CD4-positive, CD25-positive, alpha-beta regulatory T cell (primary cell): ENCODE measurements at regions not wholly inside any gene's neighbourhood (a gene's known extent, or its start where the extent isn't known, plus 50 kb on each side); places are given as distances from the start of the nearest gene placed in this dataset.

ENCODE experiments used
- ATAC-seq, 2 donors: fragments of 150-1000 bp; cut with Tn5 transposase; one replicate each; pipeline ENCODE4 v1.10.0; 2021; ENCODE audit warnings: low read depth in 2 of 2, moderate number of reproducible peaks in 2 of 2, moderate library complexity in 1 of 2
- DNase-seq, 3 donors: peaks; one replicate each; pipeline versions ENCODE4 v3.0.0 to v3.0.0-alpha.2; 2012 to 2022; ENCODE audit warnings: mixed read lengths in 1 of 3
- H3K27ac ChIP-seq: one replicate; pipeline ENCODE4 v1.7.0; 2013; ENCODE audit warnings: mild to moderate bottlenecking, low read length; ENCODE audit not compliant: insufficient read depth, poor library complexity, severe bottlenecking
- H3K27me3 ChIP-seq: one replicate; pipeline ENCODE4 v1.7.0; 2013; ENCODE audit warnings: low read length; ENCODE audit not compliant: control insufficient read depth, insufficient read depth
- H3K36me3 ChIP-seq: one replicate; pipeline ENCODE4 v1.7.0; 2013; ENCODE audit warnings: mild to moderate bottlenecking, low read length, moderate library complexity; ENCODE audit not compliant: control insufficient read depth, insufficient read depth
- H3K4me1 ChIP-seq: 2 replicates; pipeline ENCODE4 v1.7.0; 2013; ENCODE audit warnings: mild to moderate bottlenecking, low read length; ENCODE audit not compliant: insufficient read depth, control insufficient read depth, poor library complexity, severe bottlenecking
- H3K4me3 ChIP-seq: one replicate; pipeline ENCODE4 v1.7.0; 2013; ENCODE audit warnings: low read depth, mild to moderate bottlenecking, low read length, moderate library complexity
- H3K9me3 ChIP-seq, 2 experiments: 1 replicate in 1 of 2; 2 replicates in 1 of 2; pipeline ENCODE4 v1.7.0; 2013; ENCODE audit warnings: low read length in 2 of 2, mild to moderate bottlenecking in 1 of 2, moderate library complexity in 1 of 2; ENCODE audit not compliant: control insufficient read depth in 2 of 2
- H3K27ac Mint-ChIP-seq, 3 donors: one replicate each; pipeline ENCODE4 v1.8.0; 2020 to 2022; ENCODE audit warnings: mild to moderate bottlenecking in 3 of 3, mixed read lengths in 3 of 3, moderate library complexity in 2 of 3
- H3K27me3 Mint-ChIP-seq: one replicate; pipeline ENCODE4 v1.8.0; 2022; ENCODE audit warnings: mild to moderate bottlenecking, mixed read lengths
- H3K36me3 Mint-ChIP-seq: one replicate; pipeline ENCODE4 v1.8.0; 2020; ENCODE audit warnings: mixed read lengths
- H3K4me1 Mint-ChIP-seq, 4 donors: one replicate each; pipeline ENCODE4 v1.8.0; 2020 to 2022; ENCODE audit warnings: mixed read lengths in 4 of 4, mild to moderate bottlenecking in 1 of 4
- H3K4me3 Mint-ChIP-seq, 4 donors: one replicate each; pipeline ENCODE4 v1.8.0; 2020 to 2022; ENCODE audit warnings: mild to moderate bottlenecking in 4 of 4, mixed read lengths in 4 of 4, moderate library complexity in 3 of 4
- H3K9me3 Mint-ChIP-seq, 7 donors: one replicate each; pipeline ENCODE4 v1.8.0; 2020 to 2022; ENCODE audit warnings: mixed read lengths in 7 of 7, mild to moderate bottlenecking in 3 of 7, moderate library complexity in 2 of 7

- Mint-ChIP-seq H3K9me3 (peaks cover 0 to 5% (median 0%) of the 10 kb centered on the region in 7 donors), H3K36me3 (no peaks in the 10 kb centered on the region), H3K4me3 (no peak overlapping the region), H3K27me3 (peaks cover 4% of the 10 kb centered on the region), H3K4me1 (peaks cover 0 to 2% (median 0%) of the 10 kb centered on the region in 4 donors), H3K27ac (no peak overlapping the region)
- no peaks in the 10 kb centered on the region for H3K27me3 ChIP-seq
- DNase-seq, result no peak
- no peaks in the 10 kb centered on the region for H3K4me1 ChIP-seq
- no peak overlapping the region for H3K4me3 ChIP-seq
- H3K9me3 ChIP-seq, result no peaks in the 10 kb centered on the region
- no peak overlapping the region for H3K27ac ChIP-seq
- H3K36me3 ChIP-seq, result no peaks in the 10 kb centered on the region
- no peak for ATAC-seq
Measured at GRCh38 chr18:71008257-71008656, 719.4 kb downstream of the SOCS6 start.

- no peaks in the 10 kb centered on the region for H3K9me3 ChIP-seq
- H3K27ac ChIP-seq, result no peak overlapping the region
- no peaks in the 10 kb centered on the region for H3K4me1 ChIP-seq
- Mint-ChIP-seq H3K27ac (no peak overlapping the region), H3K4me3 (no peak overlapping the region), H3K4me1 (peaks cover 0 to 2% (median 0%) of the 10 kb centered on the region in 4 donors), H3K9me3 (peaks cover 0 to 4% (median 0%) of the 10 kb centered on the region in 7 donors), H3K27me3 (peaks cover 8% of the 10 kb centered on the region), H3K36me3 (no peaks in the 10 kb centered on the region)
- ATAC-seq, result no peak
- H3K36me3 ChIP-seq, result no peaks in the 10 kb centered on the region
- no peaks in the 10 kb centered on the region for H3K27me3 ChIP-seq
- H3K4me3 ChIP-seq, result no peak overlapping the region
- no peak for DNase-seq
Measured at GRCh38 chr18:71001597-71001996, 712.8 kb downstream of the SOCS6 start.

DNA sequence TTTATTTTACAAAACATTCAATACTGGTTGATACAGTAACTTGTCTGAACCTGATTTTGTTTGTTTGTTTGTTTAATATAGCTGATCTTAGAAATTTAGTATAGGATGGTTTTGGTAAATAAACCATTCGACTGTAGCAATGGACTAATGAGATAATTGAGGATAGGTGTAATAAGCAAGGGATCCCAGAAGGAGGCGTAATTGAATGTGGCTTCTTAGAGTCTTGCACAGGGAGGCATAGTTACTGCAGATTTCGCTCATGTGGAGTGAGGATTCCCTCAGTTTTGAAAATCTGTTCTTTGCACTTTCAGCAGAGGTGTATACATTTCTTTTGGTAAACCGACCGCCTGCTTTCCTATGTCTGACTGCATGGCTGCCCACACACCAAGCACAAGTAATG is 709.6 kb downstream of the SOCS6 start:
- Mint-ChIP-seq H3K36me3 (no peaks in the 10 kb centered on the region), H3K9me3 (peaks cover 0 to 3% (median 0%) of the 10 kb centered on the region in 7 donors), H3K27ac (no peak overlapping the region), H3K27me3 (peaks cover 4% of the 10 kb centered on the region), H3K4me1 (no peaks in the 10 kb centered on the region), H3K4me3 (no peak overlapping the region)
- ATAC-seq (no peak), DNase-seq (no peak)
- Histone ChIP-seq H3K27me3 (no peaks in the 10 kb centered on the region), H3K4me1 (no peaks in the 10 kb centered on the region), H3K9me3 (no peaks in the 10 kb centered on the region), H3K4me3 (no peak overlapping the region), H3K27ac (no peak overlapping the region), H3K36me3 (no peaks in the 10 kb centered on the region)

DNA sequence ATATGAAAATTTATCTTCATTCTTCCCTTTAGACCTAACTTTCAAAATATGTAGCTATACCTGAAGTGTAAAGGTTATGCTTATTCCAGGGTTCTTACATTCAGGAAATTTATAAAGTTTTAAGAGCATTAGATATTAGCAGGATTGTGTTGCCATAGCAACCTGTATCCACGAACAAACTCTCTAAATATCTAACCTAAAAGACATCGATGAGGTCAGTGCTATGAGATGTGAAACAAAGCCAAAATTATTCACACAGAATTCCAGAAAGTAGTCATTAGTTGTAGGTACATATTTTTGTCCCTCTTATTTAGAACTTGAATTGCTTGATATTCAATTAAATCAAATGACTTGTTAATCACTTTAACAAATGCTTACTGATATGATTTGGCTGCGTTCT is 705.3 kb downstream of the SOCS6 start:
- H3K36me3 ChIP-seq, result no peaks in the 10 kb centered on the region
- no peak for ATAC-seq
- DNase-seq, result no peak
- no peaks in the 10 kb centered on the region for H3K9me3 ChIP-seq
- H3K4me3 ChIP-seq, result no peak overlapping the region
- H3K27ac Mint-ChIP-seq, result no peak overlapping the region
- H3K4me3 Mint-ChIP-seq, result no peak overlapping the region
- H3K27me3 ChIP-seq, result no peaks in the 10 kb centered on the region
- H3K4me1 ChIP-seq, result no peaks in the 10 kb centered on the region
- no peak overlapping the region for H3K27ac ChIP-seq
- no peaks in the 10 kb centered on the region for H3K4me1 Mint-ChIP-seq
- H3K36me3 Mint-ChIP-seq, result no peaks in the 10 kb centered on the region
- H3K9me3 Mint-ChIP-seq, result peaks cover 0 to 3% (median 0%) of the 10 kb centered on the region in 7 donors
- no peaks in the 10 kb centered on the region for H3K27me3 Mint-ChIP-seq

DNA sequence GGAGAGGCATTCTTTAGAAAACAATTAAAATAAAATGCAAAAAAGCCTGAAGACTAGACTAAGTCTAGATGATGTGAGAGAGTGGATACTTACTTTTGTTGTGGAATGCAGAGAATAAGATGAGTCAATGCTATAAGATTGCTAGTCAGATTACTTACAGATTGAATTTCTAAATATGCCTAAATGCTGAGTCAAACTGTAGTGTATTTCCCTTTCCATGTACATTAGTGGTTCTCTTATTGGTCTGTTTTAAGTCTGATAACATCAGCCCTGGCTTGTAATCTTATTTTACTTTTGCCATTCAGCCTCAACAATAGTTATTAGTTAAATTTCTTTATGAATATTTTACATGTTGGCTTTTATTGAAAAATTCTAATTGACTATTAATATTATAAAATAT is 702.7 kb downstream of the SOCS6 start:
- no peak for ATAC-seq
- H3K9me3 Mint-ChIP-seq, result peaks cover 0 to 14% (median 1%) of the 10 kb centered on the region in 7 donors
- no peaks in the 10 kb centered on the region for H3K36me3 Mint-ChIP-seq

DNA sequence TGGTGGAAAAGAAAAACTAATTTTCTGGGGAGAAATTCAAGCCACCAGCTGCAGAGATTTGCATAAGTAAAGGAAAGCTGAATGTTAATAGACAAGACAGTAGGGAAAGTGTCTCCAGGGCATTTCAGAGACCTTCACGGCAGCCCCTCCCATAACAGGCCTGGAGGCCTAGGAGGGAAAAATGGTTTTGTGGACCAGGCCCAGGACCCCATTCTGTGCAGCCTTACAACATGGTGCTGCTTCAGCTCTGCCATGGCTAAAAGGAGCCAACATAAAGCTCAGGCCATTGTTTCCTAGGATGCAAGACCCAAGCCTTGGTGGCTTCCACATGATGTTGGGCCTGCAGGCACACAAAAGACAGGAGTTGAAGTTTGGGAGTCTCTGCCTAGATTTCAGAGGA is 697.1 kb downstream of the SOCS6 start:
- no peak for DNase-seq
- Histone ChIP-seq H3K27ac (no peak overlapping the region), H3K4me3 (no peak overlapping the region), H3K4me1 (no peaks in the 10 kb centered on the region), H3K9me3 (peaks cover 2 to 5% of the 10 kb centered on the region in 2 experiments), H3K36me3 (no peaks in the 10 kb centered on the region), H3K27me3 (no peaks in the 10 kb centered on the region)
- no peak for ATAC-seq
- Mint-ChIP-seq H3K27ac (no peak overlapping the region), H3K9me3 (peaks cover 4 to 29% (median 7%) of the 10 kb centered on the region in 7 donors), H3K4me1 (no peaks in the 10 kb centered on the region), H3K27me3 (no peaks in the 10 kb centered on the region), H3K36me3 (no peaks in the 10 kb centered on the region), H3K4me3 (no peak overlapping the region)

More for the DNA sequence above, 702.7 kb downstream of the SOCS6 start:
- DNase-seq, result no peak
- Histone ChIP-seq H3K9me3 (no peaks in the 10 kb centered on the region), H3K27ac (no peak overlapping the region), H3K27me3 (no peaks in the 10 kb centered on the region), H3K4me3 (no peak overlapping the region), H3K36me3 (no peaks in the 10 kb centered on the region), H3K4me1 (no peaks in the 10 kb centered on the region)
- H3K27ac Mint-ChIP-seq, result no peak overlapping the region
- no peak overlapping the region for H3K4me3 Mint-ChIP-seq
- H3K27me3 Mint-ChIP-seq, result no peaks in the 10 kb centered on the region
- no peaks in the 10 kb centered on the region for H3K4me1 Mint-ChIP-seq

DNA sequence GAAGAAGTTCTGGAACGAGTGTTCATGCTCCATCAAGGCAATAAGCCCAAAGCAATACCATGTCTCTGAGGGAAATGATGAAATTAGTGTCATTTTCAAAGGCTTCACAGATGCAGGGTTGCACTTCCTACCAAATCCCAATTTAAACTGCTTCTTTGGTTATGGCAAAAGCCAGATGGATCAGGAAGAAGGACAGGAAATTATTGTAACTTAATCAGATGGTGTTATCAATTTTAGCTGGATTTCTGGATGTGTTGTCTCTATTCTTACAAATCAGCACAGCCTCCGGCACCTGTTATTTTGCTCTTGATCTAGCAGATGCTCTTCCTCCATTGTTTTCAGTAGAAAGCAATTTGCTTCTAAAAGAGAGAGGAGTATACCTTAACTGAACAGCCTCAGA is 693.4 kb downstream of the SOCS6 start:
- no peak overlapping the region for H3K4me3 Mint-ChIP-seq
- H3K27me3 ChIP-seq, result no peaks in the 10 kb centered on the region

DNA sequence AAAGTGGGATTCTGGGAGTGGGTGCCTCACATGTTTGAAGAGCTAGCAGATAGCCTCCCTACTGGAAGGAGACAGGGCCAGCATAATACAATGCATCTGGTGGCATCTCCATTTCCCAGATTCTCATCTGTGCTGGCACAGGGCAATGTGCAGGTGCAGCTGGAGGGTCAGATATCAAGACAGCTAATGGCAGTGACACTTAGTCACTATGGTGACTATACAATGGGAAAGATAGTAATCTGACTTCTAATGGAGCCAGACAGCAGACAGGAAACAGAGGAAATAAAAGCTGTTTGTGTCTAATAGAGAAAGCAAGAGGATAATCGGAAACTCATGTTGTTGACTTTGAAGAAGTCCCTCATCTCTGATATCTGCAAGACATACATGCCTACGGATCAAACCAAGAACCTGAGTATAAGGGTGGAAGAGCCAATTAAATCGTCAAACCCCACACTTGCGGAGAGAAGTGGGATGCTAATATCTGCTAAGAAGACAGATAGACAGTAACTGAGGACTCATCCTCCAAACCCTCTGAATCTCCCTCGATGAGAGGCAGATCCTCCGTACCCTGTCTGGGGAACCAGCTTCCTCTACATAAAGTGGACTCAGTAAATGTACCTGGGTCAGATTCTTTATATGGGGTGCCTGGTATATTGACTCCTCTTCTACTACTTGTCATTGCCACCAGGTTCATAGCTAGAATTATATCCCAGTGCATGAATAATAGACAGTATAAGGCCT is 692.7 kb downstream of the SOCS6 start:
- Histone ChIP-seq H3K9me3 (peaks cover 2 to 5% of the 10 kb centered on the region in 2 experiments), H3K27me3 (no peaks in the 10 kb centered on the region), H3K36me3 (no peaks in the 10 kb centered on the region), H3K4me1 (no peaks in the 10 kb centered on the region), H3K4me3 (no peak overlapping the region), H3K27ac (no peak overlapping the region)
- no peaks in the 10 kb centered on the region for H3K27me3 Mint-ChIP-seq
- H3K36me3 Mint-ChIP-seq, result no peaks in the 10 kb centered on the region
- ATAC-seq (no peak), DNase-seq (no peak)
- H3K4me3 Mint-ChIP-seq, result no peak overlapping the region
- peaks cover 4 to 15% (median 10%) of the 10 kb centered on the region in 7 donors for H3K9me3 Mint-ChIP-seq
- no peak overlapping the region for H3K27ac Mint-ChIP-seq
- no peaks in the 10 kb centered on the region for H3K4me1 Mint-ChIP-seq

More for the DNA sequence above, 693.4 kb downstream of the SOCS6 start:
- Histone ChIP-seq H3K4me3 (no peak overlapping the region), H3K27ac (no peak overlapping the region), H3K36me3 (no peaks in the 10 kb centered on the region), H3K4me1 (no peaks in the 10 kb centered on the region), H3K9me3 (peaks cover 2 to 5% of the 10 kb centered on the region in 2 experiments)
- no peaks in the 10 kb centered on the region for H3K27me3 Mint-ChIP-seq
- no peak overlapping the region for H3K27ac Mint-ChIP-seq
- H3K4me1 Mint-ChIP-seq, result no peaks in the 10 kb centered on the region
- ATAC-seq (no peak), DNase-seq (no peak)
- H3K9me3 Mint-ChIP-seq, result peaks cover 4 to 21% (median 10%) of the 10 kb centered on the region in 7 donors
- H3K36me3 Mint-ChIP-seq, result no peaks in the 10 kb centered on the region
